ENCODE measurements at regions not wholly inside any gene's neighbourhood (a gene's known extent, or its start where the extent isn't known, plus 50 kb on each side); places are given as distances from the start of the nearest gene placed in this dataset.
A peak's percentile ranks its signal among the peaks of the same experiment; 100 is the strongest.

DNA sequence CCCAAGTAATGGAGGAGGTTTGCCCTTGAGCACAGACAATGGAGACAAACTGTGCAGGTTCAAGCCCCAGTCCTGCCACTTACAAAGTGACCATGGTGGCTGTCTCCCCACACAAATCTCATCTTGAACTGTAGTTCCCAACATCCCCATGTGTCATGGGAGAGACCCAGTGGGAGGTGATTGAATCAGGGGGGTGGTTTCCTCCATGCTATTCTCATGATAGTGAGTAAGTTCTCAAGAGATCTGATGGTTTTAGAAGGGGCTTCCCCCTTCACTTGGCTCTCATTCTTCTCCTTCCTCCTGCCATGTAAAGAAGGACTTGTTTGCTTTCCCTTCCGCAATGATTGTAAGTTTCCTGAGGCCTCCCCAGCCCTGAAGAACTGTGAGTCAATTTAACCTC is 225.4 kb downstream of the TXNL1 start:
- H3K4me3 ChIP-seq = no peak overlapping the region

DNA sequence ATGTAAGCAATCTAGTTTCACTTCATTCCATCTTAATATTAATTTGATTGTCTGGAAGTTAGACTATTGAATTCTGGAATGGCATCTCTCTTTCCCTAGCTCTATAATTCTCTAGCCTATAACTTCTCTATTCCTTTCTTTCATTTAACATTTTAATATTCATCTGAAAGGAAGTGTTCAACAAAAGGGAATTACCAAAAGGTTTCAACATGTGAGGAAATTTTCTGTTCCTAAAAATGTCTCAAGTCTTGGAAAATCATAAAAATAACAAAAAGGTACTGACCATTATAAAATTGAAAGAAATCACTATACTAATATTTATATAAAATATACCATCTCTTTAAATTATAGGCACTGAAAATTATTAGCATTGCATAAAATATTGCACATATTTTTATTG is 228.7 kb downstream of the TXNL1 start:
- no peak for DNase-seq
- H3K36me3 ChIP-seq = no peaks in the 10 kb centered on the region
- peaks cover 0 to under 1% (median 0%) of the 10 kb centered on the region in 4 donors for H3K9me3 ChIP-seq
- no peak for TF ChIP-seq POLR2AphosphoS5 (IDR thresholded peaks at IDR 0.05)
- no peak for TF ChIP-seq POLR2A (IDR thresholded peaks at IDR 0.05)
- TF ChIP-seq EP300 (IDR thresholded peaks at IDR 0.05) = no peak
- TF ChIP-seq, protein P1, sequence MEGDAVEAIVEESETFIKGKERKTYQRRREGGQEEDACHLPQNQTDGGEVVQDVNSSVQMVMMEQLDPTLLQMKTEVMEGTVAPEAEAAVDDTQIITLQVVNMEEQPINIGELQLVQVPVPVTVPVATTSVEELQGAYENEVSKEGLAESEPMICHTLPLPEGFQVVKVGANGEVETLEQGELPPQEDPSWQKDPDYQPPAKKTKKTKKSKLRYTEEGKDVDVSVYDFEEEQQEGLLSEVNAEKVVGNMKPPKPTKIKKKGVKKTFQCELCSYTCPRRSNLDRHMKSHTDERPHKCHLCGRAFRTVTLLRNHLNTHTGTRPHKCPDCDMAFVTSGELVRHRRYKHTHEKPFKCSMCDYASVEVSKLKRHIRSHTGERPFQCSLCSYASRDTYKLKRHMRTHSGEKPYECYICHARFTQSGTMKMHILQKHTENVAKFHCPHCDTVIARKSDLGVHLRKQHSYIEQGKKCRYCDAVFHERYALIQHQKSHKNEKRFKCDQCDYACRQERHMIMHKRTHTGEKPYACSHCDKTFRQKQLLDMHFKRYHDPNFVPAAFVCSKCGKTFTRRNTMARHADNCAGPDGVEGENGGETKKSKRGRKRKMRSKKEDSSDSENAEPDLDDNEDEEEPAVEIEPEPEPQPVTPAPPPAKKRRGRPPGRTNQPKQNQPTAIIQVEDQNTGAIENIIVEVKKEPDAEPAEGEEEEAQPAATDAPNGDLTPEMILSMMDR (IDR thresholded peaks at IDR 0.05) = no peak
- H3K27me3 ChIP-seq = no peaks in the 10 kb centered on the region
- H3K4me3 ChIP-seq = no peak overlapping the region
- H3K4me1 ChIP-seq = no peaks in the 10 kb centered on the region
- no peak overlapping the region for H3K27ac ChIP-seq
- ATAC-seq (ENCODE audit: low FRiP score in 2 of 2) = no peak

More for the DNA sequence above, 225.4 kb downstream of the TXNL1 start:
- 90 to 94% methylated on average over 1 of the region's 1 CpG for WGBS, 2 donors
- TF ChIP-seq EP300 (IDR thresholded peaks at IDR 0.05) (no peak), POLR2A (IDR thresholded peaks at IDR 0.05) (no peak), POLR2AphosphoS5 (IDR thresholded peaks at IDR 0.05) (no peak)
- TF ChIP-seq, protein P1 (IDR thresholded peaks at IDR 0.05) = no peak
- Histone ChIP-seq H3K36me3 (no peaks in the 10 kb centered on the region), H3K4me1 (no peaks in the 10 kb centered on the region), H3K27me3 (no peaks in the 10 kb centered on the region), H3K27ac (no peak overlapping the region), H3K9me3 (peaks cover 0 to 4% (median 0%) of the 10 kb centered on the region in 4 donors)
- ATAC-seq (ENCODE audit: low FRiP score in 2 of 2) (no peak), DNase-seq (no peak)

DNA sequence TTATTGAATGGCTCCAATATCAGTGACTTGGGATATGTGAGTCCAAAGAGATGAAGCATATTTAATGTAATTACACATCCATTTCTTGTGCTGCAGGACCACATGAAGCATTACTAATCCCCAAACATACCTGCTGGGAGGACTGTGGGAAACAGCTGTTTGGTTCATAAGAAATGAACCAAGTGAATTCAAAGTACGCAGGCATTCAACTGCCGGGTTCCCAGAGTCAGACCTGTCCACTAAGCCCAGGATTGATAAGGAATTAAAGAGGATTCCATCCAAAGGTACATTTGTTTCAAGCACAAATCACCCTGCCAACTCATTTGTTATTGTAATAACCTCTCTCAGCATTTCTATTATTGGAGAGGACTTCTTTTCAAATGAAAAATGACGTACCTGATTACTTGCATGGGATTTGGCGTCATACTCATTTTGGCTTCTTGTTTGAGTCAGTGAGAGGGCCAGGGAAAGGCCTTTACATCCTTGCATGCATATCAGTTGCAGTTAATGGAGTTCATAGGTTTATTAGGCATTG is 230.7 kb downstream of the TXNL1 start:
- TF ChIP-seq EP300 (IDR thresholded peaks at IDR 0.05) (no peak), POLR2AphosphoS5 (IDR thresholded peaks at IDR 0.05) (no peak), POLR2A (IDR thresholded peaks at IDR 0.05) (no peak)
- TF ChIP-seq, protein P1 (IDR thresholded peaks at IDR 0.05) = no peak
- no peak overlapping the region for H3K27ac ChIP-seq
- no peaks in the 10 kb centered on the region for H3K36me3 ChIP-seq
- no peaks in the 10 kb centered on the region for H3K27me3 ChIP-seq
- H3K4me1 ChIP-seq = no peaks in the 10 kb centered on the region
- no peaks in the 10 kb centered on the region for H3K9me3 ChIP-seq
- WGBS, 2 donors = 86 to 96% methylated on average over 4 of the region's 4 CpGs
- no peak overlapping the region for H3K4me3 ChIP-seq
- DNase-seq (no peak), ATAC-seq (ENCODE audit: low FRiP score in 2 of 2) (no peak)

DNA sequence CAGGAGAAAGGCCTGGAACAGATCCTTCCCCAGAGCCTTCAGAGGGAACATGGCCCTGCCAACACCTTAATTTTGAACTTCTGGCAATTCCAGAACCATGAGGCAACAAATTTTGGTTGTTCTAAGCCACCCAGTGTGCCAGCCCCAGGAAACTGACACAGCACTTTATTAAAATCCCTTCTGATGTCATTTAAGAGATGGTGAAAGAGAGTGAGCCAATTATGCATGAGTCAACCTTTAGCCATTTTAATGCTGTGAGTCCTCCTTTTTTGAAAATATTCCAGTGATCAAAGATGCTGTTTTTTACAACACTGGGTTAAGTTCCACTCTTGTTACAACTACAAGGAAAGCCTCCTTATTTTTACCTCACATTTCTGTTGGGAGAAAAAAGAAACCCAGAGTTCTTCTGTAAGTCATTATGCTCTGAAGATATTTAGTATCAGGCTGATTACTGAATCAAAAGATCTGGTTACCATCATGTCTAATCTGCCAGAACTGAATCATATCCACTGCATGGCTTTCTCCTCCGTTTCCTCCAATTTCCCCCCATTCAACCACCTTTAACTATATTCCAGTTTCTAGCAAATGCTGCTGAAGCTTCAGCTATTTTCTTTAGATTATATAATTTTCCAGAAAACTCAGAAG is 235.4 kb downstream of the TXNL1 start:
- TF ChIP-seq POLR2A (IDR thresholded peaks at IDR 0.05) (no peak), EP300 (IDR thresholded peaks at IDR 0.05) (no peak), POLR2AphosphoS5 (IDR thresholded peaks at IDR 0.05) (no peak)
- TF ChIP-seq, protein P1 (IDR thresholded peaks at IDR 0.05) = no peak
- Histone ChIP-seq H3K27me3 (no peaks in the 10 kb centered on the region), H3K4me1 (no peaks in the 10 kb centered on the region), H3K36me3 (no peaks in the 10 kb centered on the region), H3K9me3 (no peaks in the 10 kb centered on the region), H3K27ac (no peak overlapping the region), H3K4me3 (no peak overlapping the region)
- ATAC-seq (ENCODE audit: low FRiP score in 2 of 2) (peak in 1 of 2 donors; percentile 92), DNase-seq (no peak)
- WGBS, 2 donors = 79 to 85% methylated on average over 1 of the region's 1 CpG

DNA sequence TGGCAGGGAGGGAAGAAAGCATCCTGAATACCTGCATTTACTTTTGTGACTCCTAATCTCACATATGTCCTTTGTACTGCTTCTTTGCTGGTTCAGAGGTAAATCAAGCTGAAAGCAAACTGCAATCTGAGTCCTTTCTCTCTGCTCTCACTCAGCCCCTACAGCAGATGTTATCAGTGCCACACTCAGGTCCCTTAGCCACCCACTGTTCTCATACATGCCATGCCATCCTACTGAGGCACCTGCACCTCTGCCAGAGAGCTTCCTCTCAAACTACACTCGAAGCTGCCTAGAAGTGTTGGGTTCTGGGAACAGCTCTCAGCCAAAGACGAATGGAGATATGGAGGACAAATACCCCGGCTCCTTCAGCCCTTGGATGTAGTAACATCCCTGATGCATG is 244.5 kb downstream of the TXNL1 start:
- Histone ChIP-seq H3K9me3 (no peaks in the 10 kb centered on the region), H3K4me3 (no peak overlapping the region), H3K36me3 (no peaks in the 10 kb centered on the region), H3K27me3 (no peaks in the 10 kb centered on the region), H3K27ac (no peak overlapping the region), H3K4me1 (no peaks in the 10 kb centered on the region)
- DNase-seq (no peak), ATAC-seq (ENCODE audit: low FRiP score in 2 of 2) (no peak)
- TF ChIP-seq, protein P1 (IDR thresholded peaks at IDR 0.05) = no peak
- no peak for TF ChIP-seq POLR2A (IDR thresholded peaks at IDR 0.05)
- no peak for TF ChIP-seq POLR2AphosphoS5 (IDR thresholded peaks at IDR 0.05)
- TF ChIP-seq EP300 (IDR thresholded peaks at IDR 0.05) = no peak
- 79 to 86% methylated on average over 3 of the region's 3 CpGs for WGBS, 2 donors
